Cerebellar nuclear complex (tissue), 1 donor: ENCODE measurements at regions not wholly inside any gene's neighbourhood (a gene's known extent, or its start where the extent isn't known, plus 50 kb on each side); places are given as distances from the start of the nearest gene placed in this dataset.
"Not testable (repeated sequence)": the region's sequence is repeated elsewhere in the genome, so short reads cannot be mapped to it uniquely, and the experiment has no call there.

Source experiments
- DNase-seq, 2 experiments: peaks; one replicate each; lab custom pipeline; 2025; lab: John Stamatoyannopoulos, UW

DNA sequence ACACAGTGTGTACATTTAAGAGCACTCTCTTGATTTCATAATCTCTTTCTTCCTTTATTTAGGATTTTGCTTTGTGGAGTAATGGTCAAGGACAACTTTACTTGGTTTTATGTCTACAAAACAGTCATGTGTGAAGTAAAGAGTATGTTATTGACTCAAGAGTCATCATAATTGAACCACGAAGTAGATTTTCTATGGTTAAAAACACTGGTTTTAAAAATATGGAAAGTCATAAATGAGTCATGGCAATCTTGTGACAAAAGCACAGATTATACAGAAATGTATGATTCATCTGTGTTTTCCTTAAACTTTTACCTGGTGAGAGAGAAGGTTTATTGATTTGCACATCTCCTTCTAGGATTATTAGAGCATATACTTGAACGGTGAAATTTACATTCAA lies 969.7 kb downstream of the GATA3 start:
- no peak for DNase-seq

DNA sequence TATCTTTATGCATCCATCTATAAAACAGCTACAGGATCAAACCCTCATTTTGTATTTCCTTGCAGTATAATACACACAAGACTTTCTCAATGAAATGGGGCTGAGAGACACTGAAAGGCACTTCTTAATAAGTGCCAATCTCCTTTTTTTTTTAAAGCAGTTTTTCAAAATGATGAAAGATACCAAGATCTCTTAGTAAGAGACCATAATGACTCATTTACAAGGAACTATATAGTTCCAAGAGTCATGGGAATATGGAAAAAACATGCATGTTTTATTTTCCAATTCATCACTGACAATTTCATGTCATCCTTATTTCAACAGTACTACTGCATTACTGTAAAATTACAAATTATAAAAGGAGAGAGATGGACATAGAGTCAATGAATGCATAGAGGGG lies 973.7 kb downstream of the GATA3 start:
- no peak for DNase-seq

DNA sequence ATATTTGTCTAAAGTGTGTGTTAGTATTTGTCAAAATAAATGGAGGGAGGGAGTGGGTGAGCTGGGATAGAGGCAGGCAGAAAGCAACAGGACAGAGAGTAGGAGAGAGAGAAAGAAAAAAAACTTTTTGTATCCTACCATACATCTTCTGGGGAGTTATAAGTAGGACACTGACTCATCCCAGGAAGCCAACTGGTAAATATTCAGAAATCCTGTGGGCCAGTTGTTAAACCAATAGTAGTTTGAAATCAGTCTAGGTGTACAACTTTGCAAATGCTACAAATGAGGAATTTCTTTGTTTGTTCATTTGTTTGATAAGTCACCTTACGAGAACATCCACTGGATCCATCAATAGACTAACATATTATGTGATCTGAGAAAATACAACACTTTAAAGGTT lies 980.9 kb downstream of the GATA3 start:
- DNase-seq = no peak

DNA sequence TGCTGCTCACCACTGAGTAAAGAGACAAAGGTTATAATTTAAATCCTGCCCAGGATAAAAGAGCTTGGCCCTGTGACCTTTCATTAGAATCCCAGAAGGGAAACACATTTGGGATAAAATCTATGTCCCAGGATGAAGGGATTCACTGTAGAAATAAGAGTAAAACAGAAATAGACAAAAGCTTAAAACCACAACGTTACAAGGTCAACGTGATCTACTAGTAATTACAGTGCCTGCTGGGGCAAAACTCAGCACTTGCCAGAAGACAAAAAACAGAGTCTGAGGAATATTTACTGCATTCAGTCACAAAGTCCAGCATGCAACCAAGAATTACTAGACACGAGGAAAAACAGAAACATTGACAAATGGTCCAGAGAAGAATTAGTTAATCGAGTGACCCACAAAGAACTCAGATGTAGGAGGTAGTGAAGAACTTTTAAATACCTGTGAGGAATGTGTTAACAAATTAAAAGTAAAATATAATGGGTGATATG lies 982.3 kb downstream of the GATA3 start:
- DNase-seq = no peak

DNA sequence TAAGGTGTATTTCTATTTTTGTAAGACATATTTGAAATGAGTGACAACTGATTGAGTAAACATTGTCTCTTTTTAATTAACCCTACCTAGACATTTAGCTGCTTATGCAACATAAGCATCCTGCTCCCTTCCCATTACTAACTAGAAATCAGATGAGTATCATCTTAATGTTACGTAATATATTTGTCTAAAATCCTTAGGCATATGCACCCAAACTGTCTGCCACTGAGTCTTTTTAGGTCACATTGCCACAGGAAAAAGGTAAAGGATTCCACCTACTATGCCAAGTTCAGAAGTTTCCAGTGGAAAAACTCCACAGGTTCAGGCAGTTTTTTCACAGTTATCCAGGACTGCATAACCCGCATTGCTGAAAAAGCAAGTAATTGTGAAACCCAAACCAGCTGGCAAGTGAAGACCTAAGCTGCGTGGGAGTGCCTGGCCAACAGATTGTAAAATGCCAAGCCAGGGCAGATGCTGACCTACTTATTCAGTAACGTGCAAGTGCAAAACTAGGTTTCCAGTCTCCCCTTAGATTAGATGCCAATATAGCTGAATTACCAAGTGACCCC lies 983.7 kb downstream of the GATA3 start:
- DNase-seq = peak; percentile 7 to 39

DNA sequence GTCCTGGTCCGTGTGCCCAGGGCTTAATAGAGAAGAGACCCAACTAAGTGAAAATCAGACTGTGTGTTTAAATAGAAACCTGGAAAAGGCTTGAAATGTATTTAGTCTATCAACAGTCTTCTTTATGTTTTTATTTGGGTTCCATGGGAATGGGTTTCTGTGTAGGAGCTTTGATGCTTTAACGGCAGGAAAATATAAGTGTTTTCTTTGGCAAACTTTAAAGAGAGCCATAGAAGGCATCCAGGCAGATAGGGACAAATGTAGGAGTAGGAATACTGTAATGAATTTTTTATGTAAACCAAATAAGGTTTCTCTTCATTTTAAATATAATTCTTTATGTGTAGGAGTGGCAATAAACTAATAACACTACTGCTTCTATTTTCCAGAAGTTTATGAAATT lies 989.0 kb downstream of the GATA3 start:
- DNase-seq = no peak

GRCh38 chr10:9045311-9045710 lies 990.8 kb downstream of the GATA3 start:
- no peak for DNase-seq

- no peak for DNase-seq
These were observed 997.0 kb downstream of the GATA3 start for GRCh38 chr10:9051328-9051974.

- DNase-seq = no peak
These were observed 998.3 kb downstream of the GATA3 start for GRCh38 chr10:9052767-9053166.

GRCh38 chr10:9056521-9056920 lies 1002.0 kb downstream of the GATA3 start:
- DNase-seq = no peak

GRCh38 chr10:9057293-9057692 lies 1002.8 kb downstream of the GATA3 start:
- DNase-seq = not testable (repeated sequence)

GRCh38 chr10:9060314-9060713 lies 1005.8 kb downstream of the GATA3 start:
- no peak for DNase-seq

- no peak for DNase-seq
These were observed 1007.4 kb downstream of the GATA3 start for GRCh38 chr10:9061871-9062270.

DNA sequence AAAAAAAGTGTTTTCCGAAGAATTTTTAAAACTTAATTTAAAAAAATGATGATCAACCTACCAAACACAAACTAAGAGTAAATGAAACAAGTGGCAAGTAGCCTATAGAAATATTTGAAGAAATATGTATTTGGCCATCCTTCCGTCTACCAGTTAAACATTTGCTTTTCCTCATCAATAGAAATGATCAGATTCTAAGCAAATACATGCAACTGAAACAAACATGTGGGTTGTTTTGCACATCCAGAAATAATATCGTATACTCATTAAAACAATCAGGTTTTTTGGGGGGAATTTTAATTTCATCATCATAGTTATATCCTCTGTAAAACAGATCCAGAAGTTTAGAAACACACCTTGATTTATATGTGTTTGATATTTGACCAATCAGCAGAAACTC lies 1011.7 kb downstream of the GATA3 start:
- DNase-seq = no peak

- DNase-seq = no peak
These were observed 1013.5 kb downstream of the GATA3 start for GRCh38 chr10:9068003-9068402.

- no peak for DNase-seq
These were observed 1014.6 kb downstream of the GATA3 start for GRCh38 chr10:9069136-9069535.

- no peak for DNase-seq
These were observed 1020.9 kb downstream of the GATA3 start for GRCh38 chr10:9075420-9075819.

DNA sequence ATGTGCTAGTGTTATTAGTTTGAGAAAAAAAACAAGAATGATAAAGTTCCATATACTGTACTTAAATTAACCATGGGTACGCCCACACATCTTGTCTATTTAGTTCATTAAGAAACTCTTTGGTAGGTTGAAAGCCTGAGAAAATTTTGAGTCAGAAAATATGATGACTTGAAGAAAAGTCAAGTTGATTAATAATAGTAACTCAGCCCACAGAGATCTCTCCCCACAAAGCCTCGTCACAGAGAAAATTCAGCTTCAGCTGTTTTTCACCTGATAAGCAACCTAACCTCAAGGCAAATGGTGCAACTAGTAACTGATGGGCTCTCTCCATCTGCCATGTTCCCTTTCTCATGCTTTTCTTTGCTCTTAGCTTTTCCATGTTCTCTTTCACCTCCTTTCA lies 1021.6 kb downstream of the GATA3 start:
- no peak for DNase-seq

- DNase-seq = no peak
These were observed 1026.8 kb downstream of the GATA3 start for GRCh38 chr10:9081253-9081652.

GRCh38 chr10:9081961-9082360 lies 1027.5 kb downstream of the GATA3 start:
- no peak for DNase-seq

DNA sequence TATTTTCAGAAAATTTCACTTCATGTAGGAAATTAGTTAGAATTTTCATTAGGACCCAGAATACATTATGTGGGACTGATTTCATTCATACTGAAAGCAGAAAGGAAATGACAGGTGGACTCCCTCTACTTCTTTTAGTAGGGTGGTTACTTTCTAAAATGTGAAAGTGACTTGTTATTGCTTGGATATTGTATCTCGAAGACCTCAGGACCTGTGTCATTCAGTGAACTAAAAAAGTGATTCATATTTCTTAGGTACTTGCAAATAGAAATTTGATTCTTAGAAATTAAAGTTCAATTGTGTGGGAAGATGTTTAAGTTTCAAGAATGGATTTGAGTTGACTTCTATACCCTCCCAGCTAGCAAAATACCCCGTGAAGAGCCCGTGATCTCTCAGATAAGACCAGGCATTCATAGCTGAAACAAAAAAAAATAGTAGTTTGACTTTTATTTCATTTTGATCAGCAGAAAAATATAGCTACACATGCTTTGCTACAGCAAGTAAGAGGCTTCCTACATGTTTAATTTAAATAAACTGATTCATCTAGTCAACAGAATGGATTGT lies 1037.1 kb downstream of the GATA3 start:
- DNase-seq = no peak

DNA sequence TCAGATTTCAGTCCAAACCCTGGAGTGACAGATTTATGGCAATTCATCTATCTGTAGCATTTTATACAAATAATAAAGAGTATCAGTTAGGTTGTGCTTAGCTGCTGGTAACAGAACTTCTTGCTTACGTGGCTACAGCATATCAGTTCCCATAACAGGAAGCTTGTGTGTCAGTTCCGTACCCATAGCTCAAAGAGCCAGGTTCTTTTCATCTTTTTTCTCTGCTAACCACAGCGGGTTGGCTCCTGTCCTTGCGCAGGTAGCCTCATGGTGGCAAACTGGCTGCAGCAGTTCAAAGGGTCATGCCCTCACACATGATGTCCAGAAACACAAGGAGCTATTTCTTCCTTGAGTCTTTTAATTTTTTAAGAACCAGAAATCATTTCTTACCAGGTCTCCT lies 1041.8 kb downstream of the GATA3 start:
- no peak for DNase-seq

DNA sequence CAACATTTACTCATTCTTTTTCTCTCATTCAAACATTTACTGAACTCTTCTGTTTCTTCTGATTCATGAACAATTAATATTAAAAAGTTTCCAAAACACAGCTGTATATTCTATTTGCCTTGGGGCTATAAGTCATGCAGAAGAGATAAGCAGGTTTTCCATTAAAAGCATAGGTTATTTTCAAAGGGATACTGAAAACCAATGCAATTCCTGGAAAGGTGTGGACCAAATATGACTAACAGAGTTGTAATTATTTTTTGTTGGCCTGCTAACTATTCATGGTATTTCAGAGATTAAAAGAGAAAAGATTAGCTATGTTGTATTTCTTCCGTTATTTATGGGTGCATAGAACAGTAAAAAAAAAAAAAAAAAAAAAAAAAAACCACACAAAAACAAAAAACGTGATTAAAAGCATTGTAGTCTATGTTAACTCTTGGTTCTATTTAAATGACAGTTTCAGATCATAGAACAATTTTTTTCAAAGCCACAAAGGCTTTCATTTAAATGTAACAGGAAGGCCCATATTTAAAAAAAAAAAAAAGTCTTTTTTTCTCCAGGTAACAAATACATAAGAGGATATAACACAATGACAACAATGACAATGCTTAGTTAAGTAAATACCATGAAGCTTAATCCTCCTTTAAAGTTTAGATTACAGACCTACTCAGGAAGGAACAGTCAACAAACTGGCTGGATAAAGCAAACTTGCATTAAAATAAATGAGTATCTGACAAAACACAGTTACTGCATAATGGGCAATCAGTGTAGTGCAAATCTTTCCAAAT lies 1042.9 kb downstream of the GATA3 start:
- DNase-seq = no peak
